Neuronal stem cell (in vitro differentiated cells): ENCODE measurements at regions not wholly inside any gene's neighbourhood (a gene's known extent, or its start where the extent isn't known, plus 50 kb on each side); places are given as distances from the start of the nearest gene placed in this dataset.

Source experiments
- DNase-seq: peaks from one replicate; pipeline ENCODE4 v3.0.0-alpha.2; 2013; ENCODE audit warnings: low spot score
- H2AFZ ChIP-seq: one replicate; pipeline ENCODE4 v1.6.1; 2013; ENCODE audit warnings: mild to moderate bottlenecking, low read length, inconsistent platforms
- H2AK5ac ChIP-seq: 2 replicates; pipeline ENCODE4 v1.6.1; 2013; ENCODE audit warnings: low read depth, mild to moderate bottlenecking, inconsistent platforms, low read length, moderate library complexity, mixed read lengths
- H2BK120ac ChIP-seq: 2 replicates; pipeline ENCODE4 v1.6.1; 2013; ENCODE audit warnings: low read depth, mild to moderate bottlenecking, inconsistent platforms, low read length, moderate library complexity, mixed read lengths
- H2BK12ac ChIP-seq: one replicate; pipeline ENCODE4 v1.6.1; 2013; ENCODE audit warnings: low read length, inconsistent platforms
- H2BK15ac ChIP-seq: 2 replicates; pipeline ENCODE4 v1.6.1; 2013; ENCODE audit warnings: mild to moderate bottlenecking, low read length, inconsistent platforms, mixed read lengths
- H2BK5ac ChIP-seq: one replicate; pipeline ENCODE4 v1.6.1; 2013; ENCODE audit warnings: inconsistent platforms, mild to moderate bottlenecking, low read length, moderate library complexity
- H3K14ac ChIP-seq: one replicate; pipeline ENCODE4 v1.6.1; 2013; ENCODE audit warnings: low read length, inconsistent platforms
- H3K18ac ChIP-seq: 2 replicates; pipeline ENCODE4 v1.6.1; 2013; ENCODE audit warnings: low read length, inconsistent platforms
- H3K23ac ChIP-seq: 2 replicates; pipeline ENCODE4 v1.6.1; 2013; ENCODE audit warnings: low read depth, mild to moderate bottlenecking, mixed read lengths, low read length, inconsistent platforms; ENCODE audit not compliant: poor library complexity
- H3K27ac ChIP-seq: replicated peaks from 3 replicates; pipeline ENCODE4 v1.5.1; 2013; ENCODE audit warnings: low read length, inconsistent platforms
- H3K27me3 ChIP-seq, 3 experiments: 2 replicates each; pipeline ENCODE4 v1.6.1; 2013; ENCODE audit warnings: low read length in 3 of 3, mild to moderate bottlenecking in 2 of 3, inconsistent platforms in 1 of 3, low read depth in 1 of 3, mixed read lengths in 1 of 3, moderate library complexity in 1 of 3; ENCODE audit not compliant: control insufficient read depth in 3 of 3, insufficient read depth in 3 of 3
- H3K36me3 ChIP-seq, 2 donors: replicated peaks in 1 of 2; 2 replicates each; pipeline ENCODE4 v1.6.1; 2013; ENCODE audit warnings: low read length in 2 of 2; ENCODE audit not compliant: control insufficient read depth in 2 of 2, insufficient read depth in 2 of 2
- H3K4ac ChIP-seq: 2 replicates; pipeline ENCODE4 v1.6.1; 2013; ENCODE audit warnings: inconsistent platforms, mild to moderate bottlenecking, low read length, moderate library complexity
- H3K4me1 ChIP-seq, 2 donors: 1 replicate in 1 of 2; 2 replicates in 1 of 2; pipeline ENCODE4 v1.6.1; 2013; ENCODE audit warnings: low read length in 2 of 2, low read depth in 1 of 2; ENCODE audit not compliant: control insufficient read depth in 2 of 2, insufficient read depth in 1 of 2
- H3K4me2 ChIP-seq: one replicate; pipeline ENCODE4 v1.6.1; 2013; ENCODE audit warnings: mild to moderate bottlenecking, low read length, inconsistent platforms; ENCODE audit not compliant: insufficient read depth, poor library complexity, severe bottlenecking
- H3K4me3 ChIP-seq, 2 donors: 2 replicates each; pipeline ENCODE4 v1.5.1; 2013; ENCODE audit warnings: low read length in 2 of 2, mild to moderate bottlenecking in 2 of 2, inconsistent platforms in 1 of 2, moderate library complexity in 1 of 2
- H3K79me1 ChIP-seq: one replicate; pipeline ENCODE4 v1.6.1; 2013; ENCODE audit warnings: low read depth, mild to moderate bottlenecking, inconsistent platforms, low read length, moderate library complexity
- H3K9ac ChIP-seq: one replicate; pipeline ENCODE4 v1.6.1; 2013; ENCODE audit warnings: mild to moderate bottlenecking, low read depth, low read length, inconsistent platforms; ENCODE audit not compliant: poor library complexity
- H3K9me3 ChIP-seq, 2 donors: replicated peaks in 1 of 2; 2 replicates each; pipeline versions ENCODE3 to v1.6.1; 2013; ENCODE audit warnings: low read length in 2 of 2, mild to moderate bottlenecking in 2 of 2, inconsistent platforms in 1 of 2, low read depth in 1 of 2, mixed read lengths in 1 of 2, moderate library complexity in 1 of 2; ENCODE audit not compliant: control insufficient read depth in 2 of 2, insufficient read depth in 1 of 2
- H4K8ac ChIP-seq: one replicate; pipeline ENCODE4 v1.6.1; 2013; ENCODE audit warnings: low read depth, mild to moderate bottlenecking, inconsistent platforms, low read length, moderate library complexity
- H4K91ac ChIP-seq: one replicate; pipeline ENCODE4 v1.6.1; 2013; ENCODE audit warnings: low read length, low read depth, mild to moderate bottlenecking, inconsistent platforms; ENCODE audit not compliant: poor library complexity
- WGBS, 2 donors: extraction: QIAGEN DNeasy Blood & Tissue Kit; methylation state at CpG; one replicate each; pipeline ENCODE4 v1.1.7; 2013; ENCODE audit warnings: missing lambda C conversion rate in 2 of 2, mixed read lengths in 1 of 2; ENCODE audit not compliant: insufficient read length in 2 of 2, insufficient replicate concordance in 1 of 2; ENCODE audit errors: extremely low coverage in 2 of 2; 5-methylcytosine and 5-hydroxymethylcytosine counted together

DNA sequence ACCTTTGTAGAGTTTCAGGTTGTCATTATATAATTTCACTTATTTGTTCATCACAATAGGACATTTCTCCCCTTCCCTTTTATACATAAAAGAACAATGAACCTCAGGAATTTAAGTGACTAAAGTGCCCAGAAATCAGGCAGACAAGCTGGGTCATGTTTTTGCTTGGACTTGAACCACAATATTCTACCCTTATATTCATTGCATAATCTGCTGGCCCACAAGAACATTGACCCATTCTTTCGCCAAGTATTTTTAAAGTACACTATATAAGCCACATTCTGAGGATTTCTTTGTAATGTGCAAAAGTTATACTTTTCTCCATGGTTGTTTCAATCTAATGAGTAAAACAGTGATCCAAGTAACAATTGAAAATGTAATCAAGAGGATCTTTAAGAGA is 637.5 kb upstream of the SLIT2 start:
- Histone ChIP-seq H3K18ac (no peak overlapping the region), H3K4me1 (no peaks in the 10 kb centered on the region), H3K23ac (no peak overlapping the region), H3K36me3 (no peaks in the 10 kb centered on the region), H4K91ac (no peak overlapping the region), H2BK5ac (no peak overlapping the region), H3K9me3 (peaks cover 0 to 5% of the 10 kb centered on the region in 2 donors), H2AFZ (peak overlapping the region; percentile 7), H3K9ac (no peak overlapping the region), H2AK5ac (no peak overlapping the region), H4K8ac (no peak overlapping the region), H3K4me3 (no peak overlapping the region), H3K27me3 (no peaks in the 10 kb centered on the region), H3K27ac (no peak overlapping the region), H3K4ac (no peak overlapping the region), H3K79me1 (no peaks in the 10 kb centered on the region), H2BK15ac (no peak overlapping the region), H2BK12ac (no peak overlapping the region), H3K14ac (no peak overlapping the region), H3K4me2 (no peak overlapping the region), H2BK120ac (no peak overlapping the region)
- WGBS, 2 donors = no CpG with 5 or more reads among the region's 1 CpG
- no peak for DNase-seq

DNA sequence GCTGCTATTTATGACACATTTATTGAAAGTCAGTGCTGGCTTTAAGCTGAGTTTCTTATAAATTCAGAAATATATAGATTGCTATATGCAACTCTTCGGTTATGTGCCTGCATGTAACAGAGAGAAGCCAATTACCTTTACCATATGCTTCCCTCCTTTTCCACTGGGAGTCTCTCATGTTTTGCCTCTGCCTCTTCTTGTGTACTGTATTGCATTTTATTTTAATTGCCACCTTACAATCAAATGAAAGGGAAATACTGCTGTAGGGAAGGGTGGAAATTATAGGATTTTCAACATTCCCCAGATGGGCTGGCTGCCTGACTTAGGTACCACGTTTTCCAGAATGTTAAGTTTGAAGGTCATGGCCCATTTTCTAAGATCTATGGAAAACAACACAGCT is 655.4 kb upstream of the SLIT2 start:
- no peak overlapping the region for H3K4me3 ChIP-seq
- H3K36me3 ChIP-seq = no peaks in the 10 kb centered on the region
- no peak overlapping the region for H4K8ac ChIP-seq
- peaks cover 0 to 6% of the 10 kb centered on the region in 2 donors for H3K4me1 ChIP-seq
- H2AK5ac ChIP-seq = no peak overlapping the region
- H3K4ac ChIP-seq = no peak overlapping the region
- H2BK15ac ChIP-seq = no peak overlapping the region
- H3K4me2 ChIP-seq = no peak overlapping the region
- H3K27me3 ChIP-seq = no peaks in the 10 kb centered on the region
- no peaks in the 10 kb centered on the region for H3K79me1 ChIP-seq
- no peak overlapping the region for H2BK120ac ChIP-seq
- no peak overlapping the region for H2BK12ac ChIP-seq
- H3K18ac ChIP-seq = no peak overlapping the region
- DNase-seq = no peak
- H3K27ac ChIP-seq = no peak overlapping the region
- no peak overlapping the region for H3K9ac ChIP-seq
- no peaks in the 10 kb centered on the region for H3K9me3 ChIP-seq
- H3K14ac ChIP-seq = no peak overlapping the region
- no peak overlapping the region for H2BK5ac ChIP-seq
- no peak overlapping the region for H3K23ac ChIP-seq
- H4K91ac ChIP-seq = no peak overlapping the region
- no CpG with 5 or more reads among the region's 2 CpGs for WGBS, 2 donors
- peak overlapping the region; percentile 29 for H2AFZ ChIP-seq

DNA sequence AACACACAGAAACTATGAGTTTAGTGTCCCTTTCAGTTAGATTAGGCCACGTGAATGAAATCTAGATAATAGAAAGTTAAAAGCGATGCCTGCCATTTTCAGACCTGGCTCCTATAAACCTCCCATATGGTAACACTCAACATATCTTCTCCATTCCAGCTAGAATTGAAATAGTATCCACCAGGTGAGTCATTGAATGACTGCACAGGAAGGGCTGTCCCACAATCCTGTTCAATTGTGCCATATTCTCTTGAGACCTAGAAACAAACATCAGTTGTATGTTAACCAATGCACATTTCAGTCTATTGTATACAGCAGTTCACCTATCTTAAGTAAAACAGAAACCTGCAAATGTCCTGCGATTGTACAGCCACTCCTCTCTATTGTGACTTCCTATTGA is 659.3 kb upstream of the SLIT2 start:
- H2BK5ac ChIP-seq = no peak overlapping the region
- no peak for DNase-seq
- no peak overlapping the region for H3K18ac ChIP-seq
- H3K9ac ChIP-seq = no peak overlapping the region
- H3K4me2 ChIP-seq = no peak overlapping the region
- no peak overlapping the region for H4K91ac ChIP-seq
- H4K8ac ChIP-seq = no peak overlapping the region
- H2BK120ac ChIP-seq = no peak overlapping the region
- H3K79me1 ChIP-seq = no peaks in the 10 kb centered on the region
- no peak overlapping the region for H3K4me3 ChIP-seq
- no peak overlapping the region for H3K4ac ChIP-seq
- no peaks in the 10 kb centered on the region for H3K9me3 ChIP-seq
- no CpG with 5 or more reads among the region's 3 CpGs for WGBS, 2 donors
- H2AFZ ChIP-seq = no peak overlapping the region
- no peak overlapping the region for H2AK5ac ChIP-seq
- no peak overlapping the region for H2BK15ac ChIP-seq
- no peaks in the 10 kb centered on the region for H3K27me3 ChIP-seq
- H3K14ac ChIP-seq = no peak overlapping the region
- H3K23ac ChIP-seq = no peak overlapping the region
- no peaks in the 10 kb centered on the region for H3K36me3 ChIP-seq
- H2BK12ac ChIP-seq = no peak overlapping the region
- H3K27ac ChIP-seq = no peak overlapping the region
- H3K4me1 ChIP-seq = no peaks in the 10 kb centered on the region

DNA sequence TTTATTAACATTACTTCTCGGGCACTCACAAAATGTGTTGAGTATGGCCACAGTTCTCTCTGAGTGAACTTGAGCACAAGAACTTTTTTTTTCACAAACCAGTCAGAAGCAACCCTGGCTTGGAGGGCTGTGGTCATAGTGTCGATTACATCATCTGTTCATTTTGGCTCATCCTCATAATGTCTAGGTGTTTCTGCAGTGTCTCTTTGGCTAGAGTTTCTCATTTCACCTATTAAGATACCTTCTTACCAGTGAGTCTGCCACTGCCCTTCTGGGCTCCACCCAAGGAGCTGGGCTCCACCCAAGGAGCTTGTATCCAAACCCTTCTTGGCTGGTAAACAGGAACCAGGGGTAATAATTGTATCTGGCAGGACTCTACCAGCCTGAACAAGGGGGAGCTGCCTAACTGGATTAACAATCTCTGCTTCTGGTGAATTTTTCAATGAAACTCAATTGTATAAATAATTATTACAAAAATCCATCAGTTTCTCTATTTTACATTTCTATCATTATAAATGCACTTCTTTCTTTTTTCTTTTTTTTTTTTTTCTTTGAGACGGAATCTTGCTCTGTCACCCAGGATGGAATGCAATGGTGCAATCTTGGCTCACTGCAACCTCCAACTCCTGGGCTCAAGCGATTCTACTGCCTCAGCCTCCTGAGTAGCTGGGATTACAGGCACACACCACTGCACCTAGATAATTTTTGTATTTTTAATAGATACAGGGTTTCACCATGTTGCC is 667.7 kb upstream of the SLIT2 start:
- Histone ChIP-seq H3K23ac (no peak overlapping the region), H3K18ac (no peak overlapping the region), H3K14ac (no peak overlapping the region), H3K4ac (no peak overlapping the region), H3K9me3 (no peaks in the 10 kb centered on the region), H3K4me1 (no peaks in the 10 kb centered on the region), H2BK15ac (no peak overlapping the region), H3K79me1 (no peaks in the 10 kb centered on the region), H2BK120ac (no peak overlapping the region), H3K27me3 (no peaks in the 10 kb centered on the region), H3K27ac (no peak overlapping the region), H2AFZ (no peak overlapping the region), H3K36me3 (no peaks in the 10 kb centered on the region), H4K91ac (no peak overlapping the region), H3K4me3 (no peak overlapping the region), H2BK5ac (no peak overlapping the region), H3K4me2 (no peak overlapping the region), H3K9ac (no peak overlapping the region), H2AK5ac (no peak overlapping the region), H2BK12ac (no peak overlapping the region), H4K8ac (no peak overlapping the region)
- no CpG with 5 or more reads among the region's 4 CpGs for WGBS, 2 donors
- DNase-seq = no peak
